WTC11 (cell line): ENCODE measurements at regions not wholly inside any gene's neighbourhood (a gene's known extent, or its start where the extent isn't known, plus 50 kb on each side); places are given as distances from the start of the nearest gene placed in this dataset.

Source experiments
- ATAC-seq: fragments of 200-7000 bp; cut with Tn5 transposase; 2 replicates; pipeline ENCODE4 v1.10.0; 2021; ENCODE audit warnings: mild to moderate bottlenecking, moderate library complexity
- CTCF ChIA-PET: fragments of 300-600 bp; sonication (Branson Sonifier 250); formaldehyde crosslinking; loops from one replicate; lab custom pipeline; 2021; ENCODE audit warnings: antibody characterized with exemption; lab: Charles Lee
- POLR2A ChIA-PET: fragments of 350-600 bp; sonication (Branson Sonifier 250); formaldehyde crosslinking; loops from one replicate; lab custom pipeline; 2021; ENCODE audit warnings: antibody characterized with exemption; lab: Charles Lee
- DNase-seq: peaks from one replicate; pipeline ENCODE4 v3.0.0; 2021; ENCODE audit warnings: low spot score
- H3K27ac Mint-ChIP-seq: 2 replicates; pipeline ENCODE4 v1.8.0; 2021; ENCODE audit warnings: mixed read lengths
- H3K27me3 Mint-ChIP-seq: 2 replicates; pipeline ENCODE4 v1.8.0; 2021; ENCODE audit warnings: low read depth, mild to moderate bottlenecking, moderate library complexity, mixed read lengths
- H3K36me3 Mint-ChIP-seq: 2 replicates; pipeline ENCODE4 v1.8.0; 2021; ENCODE audit warnings: mixed read lengths
- H3K4me1 Mint-ChIP-seq: 2 replicates; pipeline ENCODE4 v1.8.0; 2022; ENCODE audit warnings: mixed read lengths
- H3K4me3 Mint-ChIP-seq: 2 replicates; pipeline ENCODE4 v1.8.0; 2021; ENCODE audit warnings: mild to moderate bottlenecking, moderate library complexity, mixed read lengths
- H3K9me3 Mint-ChIP-seq: 2 replicates; pipeline ENCODE4 v1.8.0; 2021; ENCODE audit warnings: mixed read lengths
- ATF1 ChIP-seq: sonication (generic); formaldehyde crosslinking; IDR thresholded peaks from 2 replicates; pipeline ENCODE4 v1.8.1; 2023; ENCODE audit warnings: mild to moderate bottlenecking, moderate library complexity, missing genetic modification reagents
- ATF2 ChIP-seq: sonication (generic); formaldehyde crosslinking; IDR thresholded peaks from 2 replicates; pipeline ENCODE4 v1.8.1; 2022; ENCODE audit warnings: low read depth, missing genetic modification reagents, borderline replicate concordance
- CDX4 ChIP-seq: fragments of 250-450 bp; sonication (Bioruptor Pico); IDR thresholded peaks from 2 replicates; pipeline ENCODE4 v1.9.0; 2021; ENCODE audit warnings: moderate library complexity, mild to moderate bottlenecking, inconsistent platforms, borderline replicate concordance
- ERG ChIP-seq: fragments of 250-450 bp; sonication (Bioruptor Pico); IDR thresholded peaks from 2 replicates; pipeline ENCODE4 v1.8.0; 2021; ENCODE audit warnings: mild to moderate bottlenecking
- FOXJ3 ChIP-seq: sonication (generic); formaldehyde crosslinking; IDR thresholded peaks from 2 replicates; pipeline ENCODE4 v1.9.0; 2021; ENCODE audit warnings: missing genetic modification reagents, mild to moderate bottlenecking, borderline replicate concordance
- HMGA2 ChIP-seq: fragments of 250-450 bp; sonication (Bioruptor Pico); IDR thresholded peaks from 2 replicates; pipeline ENCODE4 v1.4.0; 2021; ENCODE audit warnings: mild to moderate bottlenecking, moderate library complexity
- IRF2 ChIP-seq: sonication (generic); formaldehyde crosslinking; IDR thresholded peaks from 2 replicates; pipeline ENCODE4 v1.8.0; 2022; ENCODE audit warnings: low read depth, missing genetic modification reagents, borderline replicate concordance
- JAZF1 ChIP-seq: fragments of 250-450 bp; sonication (Bioruptor Pico); IDR thresholded peaks from 2 replicates; pipeline ENCODE4 v1.9.0; 2021; ENCODE audit warnings: moderate library complexity, mild to moderate bottlenecking, inconsistent platforms
- NFE2L1 ChIP-seq: sonication (generic); formaldehyde crosslinking; IDR thresholded peaks from 2 replicates; pipeline ENCODE4 v1.8.1; 2023; ENCODE audit warnings: missing genetic modification reagents
- NFYB ChIP-seq: sonication (generic); formaldehyde crosslinking; conservative IDR thresholded peaks from 2 replicates; pipeline ENCODE4 v1.8.0; 2022; ENCODE audit warnings: low read depth, missing genetic modification reagents
- NR1H2 ChIP-seq: sonication (generic); formaldehyde crosslinking; IDR thresholded peaks from 2 replicates; pipeline ENCODE4 v1.9.0; 2021; ENCODE audit warnings: mild to moderate bottlenecking, moderate library complexity, missing genetic modification reagents
- NR3C1 ChIP-seq: sonication (generic); formaldehyde crosslinking; conservative IDR thresholded peaks from 2 replicates; pipeline ENCODE4 v1.8.1; 2023; ENCODE audit warnings: low read depth, mild to moderate bottlenecking, missing genetic modification reagents
- OVOL2 ChIP-seq: fragments of 250-450 bp; sonication (Bioruptor Pico); IDR thresholded peaks from 2 replicates; pipeline ENCODE4 v1.9.0; 2021; ENCODE audit warnings: mild to moderate bottlenecking, borderline replicate concordance
- RELA ChIP-seq: sonication (generic); formaldehyde crosslinking; IDR thresholded peaks from 2 replicates; pipeline ENCODE4 v1.8.1; 2022; ENCODE audit warnings: missing genetic modification reagents, mild to moderate bottlenecking, borderline replicate concordance
- SMAD4 ChIP-seq: sonication (generic); formaldehyde crosslinking; IDR thresholded peaks from 2 replicates; pipeline ENCODE4 v1.8.0; 2022; ENCODE audit warnings: mild to moderate bottlenecking, missing genetic modification reagents
- SOX15 ChIP-seq: fragments of 250-450 bp; sonication (Bioruptor Pico); IDR thresholded peaks from 2 replicates; pipeline ENCODE4 v1.9.0; 2021; ENCODE audit warnings: mild to moderate bottlenecking
- SP1 ChIP-seq: sonication (generic); formaldehyde crosslinking; conservative IDR thresholded peaks from 2 replicates; pipeline ENCODE4 v1.8.1; 2022; ENCODE audit warnings: missing genetic modification reagents
- TEAD1 ChIP-seq: sonication (generic); formaldehyde crosslinking; IDR thresholded peaks from 2 replicates; pipeline ENCODE4 v1.8.0; 2022; ENCODE audit warnings: mild to moderate bottlenecking, missing genetic modification reagents
- TP53 ChIP-seq: sonication (generic); formaldehyde crosslinking; IDR thresholded peaks from 2 replicates; pipeline ENCODE4 v1.8.1; 2023; ENCODE audit warnings: mild to moderate bottlenecking, missing genetic modification reagents
- ZNF121 ChIP-seq: sonication (generic); formaldehyde crosslinking; IDR thresholded peaks from 2 replicates; pipeline ENCODE4 v1.8.0; 2023; ENCODE audit warnings: missing genetic modification reagents
- ZNF232 ChIP-seq: sonication (generic); formaldehyde crosslinking; IDR thresholded peaks from 2 replicates; pipeline ENCODE4 v1.8.0; 2022; ENCODE audit warnings: mild to moderate bottlenecking, missing genetic modification reagents
- ZNF396 ChIP-seq: fragments of 250-450 bp; sonication (Bioruptor Pico); IDR thresholded peaks from 2 replicates; pipeline ENCODE4 v1.8.0; 2021; ENCODE audit warnings: mild to moderate bottlenecking, moderate library complexity, borderline replicate concordance
- ZNF671 ChIP-seq: fragments of 250-450 bp; sonication (Bioruptor Pico); IDR thresholded peaks from 2 replicates; pipeline ENCODE4 v1.8.0; 2021; ENCODE audit warnings: mild to moderate bottlenecking
- TF ChIP-seq, protein P1 (sequence below): sonication (generic); formaldehyde crosslinking; IDR thresholded peaks from 2 replicates; pipeline ENCODE4 v1.8.1; 2023; ENCODE audit warnings: mild to moderate bottlenecking, missing genetic modification reagents, borderline replicate concordance
- TF ChIP-seq, protein P2 (sequence below): sonication (generic); formaldehyde crosslinking; IDR thresholded peaks from 2 replicates; pipeline ENCODE4 v1.8.0; 2022; ENCODE audit warnings: mild to moderate bottlenecking, missing genetic modification reagents
- TF ChIP-seq, protein P3 (sequence below): sonication (generic); formaldehyde crosslinking; IDR thresholded peaks from 2 replicates; pipeline ENCODE4 v1.8.1; 2023; ENCODE audit warnings: mild to moderate bottlenecking, missing genetic modification reagents

DNA sequence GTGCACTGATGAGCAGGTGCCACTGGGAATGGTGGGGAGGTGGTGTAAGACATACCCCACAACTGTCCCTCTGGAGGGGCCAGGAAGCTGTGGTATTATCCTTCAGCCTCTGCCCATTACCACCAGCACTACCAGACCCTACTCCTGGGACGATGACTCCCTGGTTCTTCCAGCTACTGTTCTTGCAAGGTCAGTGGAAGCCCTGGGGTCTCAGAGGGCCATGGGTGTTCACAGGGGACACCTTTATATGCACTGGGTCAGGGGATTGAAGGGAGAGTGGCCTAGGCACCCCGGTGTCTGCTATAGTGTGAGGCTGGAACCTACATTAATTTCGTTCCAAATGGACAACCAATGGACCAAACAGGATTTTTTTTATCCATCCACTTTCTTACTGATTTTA lies 94.7 kb upstream of the SLC22A11 start (continued):
- TF ChIP-seq, protein P1, sequence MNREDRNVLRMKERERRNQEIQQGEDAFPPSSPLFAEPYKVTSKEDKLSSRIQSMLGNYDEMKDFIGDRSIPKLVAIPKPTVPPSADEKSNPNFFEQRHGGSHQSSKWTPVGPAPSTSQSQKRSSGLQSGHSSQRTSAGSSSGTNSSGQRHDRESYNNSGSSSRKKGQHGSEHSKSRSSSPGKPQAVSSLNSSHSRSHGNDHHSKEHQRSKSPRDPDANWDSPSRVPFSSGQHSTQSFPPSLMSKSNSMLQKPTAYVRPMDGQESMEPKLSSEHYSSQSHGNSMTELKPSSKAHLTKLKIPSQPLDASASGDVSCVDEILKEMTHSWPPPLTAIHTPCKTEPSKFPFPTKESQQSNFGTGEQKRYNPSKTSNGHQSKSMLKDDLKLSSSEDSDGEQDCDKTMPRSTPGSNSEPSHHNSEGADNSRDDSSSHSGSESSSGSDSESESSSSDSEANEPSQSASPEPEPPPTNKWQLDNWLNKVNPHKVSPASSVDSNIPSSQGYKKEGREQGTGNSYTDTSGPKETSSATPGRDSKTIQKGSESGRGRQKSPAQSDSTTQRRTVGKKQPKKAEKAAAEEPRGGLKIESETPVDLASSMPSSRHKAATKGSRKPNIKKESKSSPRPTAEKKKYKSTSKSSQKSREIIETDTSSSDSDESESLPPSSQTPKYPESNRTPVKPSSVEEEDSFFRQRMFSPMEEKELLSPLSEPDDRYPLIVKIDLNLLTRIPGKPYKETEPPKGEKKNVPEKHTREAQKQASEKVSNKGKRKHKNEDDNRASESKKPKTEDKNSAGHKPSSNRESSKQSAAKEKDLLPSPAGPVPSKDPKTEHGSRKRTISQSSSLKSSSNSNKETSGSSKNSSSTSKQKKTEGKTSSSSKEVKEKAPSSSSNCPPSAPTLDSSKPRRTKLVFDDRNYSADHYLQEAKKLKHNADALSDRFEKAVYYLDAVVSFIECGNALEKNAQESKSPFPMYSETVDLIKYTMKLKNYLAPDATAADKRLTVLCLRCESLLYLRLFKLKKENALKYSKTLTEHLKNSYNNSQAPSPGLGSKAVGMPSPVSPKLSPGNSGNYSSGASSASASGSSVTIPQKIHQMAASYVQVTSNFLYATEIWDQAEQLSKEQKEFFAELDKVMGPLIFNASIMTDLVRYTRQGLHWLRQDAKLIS (CRISPR knock-in tag): no peak

DNA sequence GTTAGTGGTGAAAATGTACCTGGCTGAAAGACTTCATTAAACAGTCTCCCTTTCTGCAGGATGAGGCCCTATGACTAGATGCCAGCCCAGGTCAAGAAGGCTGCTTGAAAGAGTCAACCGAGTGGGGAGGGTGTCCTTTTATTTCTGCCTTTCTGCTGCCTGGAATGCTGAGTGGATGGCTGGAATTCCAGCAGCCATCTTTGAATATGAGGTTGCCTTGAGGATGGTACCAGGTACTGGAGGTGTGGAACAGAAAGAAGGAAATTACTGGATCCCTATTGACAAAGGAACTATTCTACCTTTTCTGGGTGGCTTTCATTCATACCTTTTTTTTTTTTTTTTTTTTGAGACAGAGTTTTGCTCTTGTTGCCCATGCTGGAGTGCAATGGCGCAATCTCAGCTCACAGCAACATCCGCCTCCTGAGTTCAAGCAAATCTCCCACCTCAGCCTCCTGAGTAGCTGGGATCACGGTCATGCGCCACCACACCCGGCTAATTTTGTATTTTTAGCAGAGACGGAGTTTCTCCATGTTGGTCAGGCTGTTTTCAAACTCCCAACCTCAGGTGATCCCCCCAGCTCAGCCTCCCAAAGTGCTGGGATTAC lies 89.5 kb upstream of the SLC22A11 start:
- Mint-ChIP-seq H3K27me3 (peaks cover 54% of the 10 kb centered on the region), H3K9me3 (peaks cover 4% of the 10 kb centered on the region; the same call in 1 of the 2 replicates), H3K4me1 (no peaks in the 10 kb centered on the region), H3K36me3 (no peaks in the 10 kb centered on the region), H3K27ac (no peak overlapping the region), H3K4me3 (no peak overlapping the region)
- ATAC-seq (no peak), DNase-seq (no peak)
- POLR2A ChIA-PET: no interaction called here
- no peak for TF ChIP-seq CDX4
- TF ChIP-seq SOX15 (CRISPR knock-in tag): no peak
- no peak for TF ChIP-seq IRF2 (CRISPR knock-in tag)
- TF ChIP-seq NR1H2 (CRISPR knock-in tag): no peak
- no peak for TF ChIP-seq NR3C1 (CRISPR knock-in tag)
- no peak for TF ChIP-seq ZNF232 (CRISPR knock-in tag)
- TF ChIP-seq FOXJ3 (CRISPR knock-in tag): no peak
- TF ChIP-seq ERG: no peak
- no peak for TF ChIP-seq RELA (CRISPR knock-in tag)
- TF ChIP-seq, protein P2, sequence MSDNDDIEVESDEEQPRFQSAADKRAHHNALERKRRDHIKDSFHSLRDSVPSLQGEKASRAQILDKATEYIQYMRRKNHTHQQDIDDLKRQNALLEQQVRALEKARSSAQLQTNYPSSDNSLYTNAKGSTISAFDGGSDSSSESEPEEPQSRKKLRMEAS (CRISPR knock-in tag): no peak
- TF ChIP-seq, all 79 proteins: peak for 0
- CTCF ChIA-PET: interaction anchor here (0.7 to 1.6 kb wide), 3 partner anchors 11 to 50 kb away, joined by 3 to 4 read pairs (median 4); no protein-coding TSS in a partner anchor

GRCh38 chr11:64469288-64469687 lies 86.5 kb upstream of the SLC22A11 start:
- H3K27ac Mint-ChIP-seq: no peak overlapping the region
- ChIA-PET POLR2A (no interaction called here), CTCF (interaction anchor here (0.9 kb wide), 1 partner anchor 20 kb away, joined by 4 read pairs; no protein-coding TSS in a partner anchor)
- H3K27me3 Mint-ChIP-seq: peaks cover 37% of the 10 kb centered on the region
- TF ChIP-seq, protein P3, sequence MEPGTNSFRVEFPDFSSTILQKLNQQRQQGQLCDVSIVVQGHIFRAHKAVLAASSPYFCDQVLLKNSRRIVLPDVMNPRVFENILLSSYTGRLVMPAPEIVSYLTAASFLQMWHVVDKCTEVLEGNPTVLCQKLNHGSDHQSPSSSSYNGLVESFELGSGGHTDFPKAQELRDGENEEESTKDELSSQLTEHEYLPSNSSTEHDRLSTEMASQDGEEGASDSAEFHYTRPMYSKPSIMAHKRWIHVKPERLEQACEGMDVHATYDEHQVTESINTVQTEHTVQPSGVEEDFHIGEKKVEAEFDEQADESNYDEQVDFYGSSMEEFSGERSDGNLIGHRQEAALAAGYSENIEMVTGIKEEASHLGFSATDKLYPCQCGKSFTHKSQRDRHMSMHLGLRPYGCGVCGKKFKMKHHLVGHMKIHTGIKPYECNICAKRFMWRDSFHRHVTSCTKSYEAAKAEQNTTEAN (CRISPR knock-in tag): no peak
- no peak for TF ChIP-seq FOXJ3 (CRISPR knock-in tag)
- TF ChIP-seq TP53: no peak
- TF ChIP-seq ATF1 (CRISPR knock-in tag): no peak
- no peak for TF ChIP-seq OVOL2 (CRISPR knock-in tag)
- TF ChIP-seq HMGA2 (CRISPR knock-in tag): no peak
- TF ChIP-seq SMAD4 (CRISPR knock-in tag): no peak
- TF ChIP-seq SP1 (CRISPR knock-in tag): no peak
- no peak for TF ChIP-seq TEAD1 (CRISPR knock-in tag)
- TF ChIP-seq NFYB (CRISPR knock-in tag): no peak
- TF ChIP-seq SOX15 (CRISPR knock-in tag): no peak
- no peak for TF ChIP-seq ZNF671 (CRISPR knock-in tag)
- TF ChIP-seq ATF2 (CRISPR knock-in tag): no peak
- no peak for TF ChIP-seq JAZF1 (CRISPR knock-in tag)
- no peak for TF ChIP-seq ZNF121 (CRISPR knock-in tag)
- no peak for TF ChIP-seq ZNF396 (CRISPR knock-in tag)
- TF ChIP-seq NFE2L1: no peak
- DNase-seq (no peak), ATAC-seq (no peak)
- H3K4me3 Mint-ChIP-seq: no peak overlapping the region
- H3K9me3 Mint-ChIP-seq: peaks cover 4% of the 10 kb centered on the region; the same call in 1 of the 2 replicates
- 0 out of 2 replicates have a peak, but pooled peaks cover 2% of the 10 kb centered on the region for H3K4me1 Mint-ChIP-seq
- H3K36me3 Mint-ChIP-seq: no peaks in the 10 kb centered on the region
